ENCODE measurements at regions not wholly inside any gene's neighbourhood (a gene's known extent, or its start where the extent isn't known, plus 50 kb on each side); places are given as distances from the start of the nearest gene placed in this dataset.
A peak's percentile ranks its signal among the peaks of the same experiment; 100 is the strongest.

GRCh38 chr6:139533573-139534471 lies 159.4 kb upstream of the CITED2 start (continued):
- TF ChIP-seq BCLAF1 (IDR thresholded peaks at IDR 0.05; ENCODE audit: borderline replicate concordance in 1 of 2, control insufficient read depth in 1 of 2, low read depth in 2 of 2, low read length in 1 of 2) (0 out of 4 replicates have a peak, but pooled peaks of 1 of the 2 experiments have one; percentile 36), ZBTB17 (CRISPR knock-in tag; IDR thresholded peaks at IDR 0.05) (no peak), POLR2A (conservative IDR thresholded peaks at IDR 0.05) (no peak; the same call in 1 of the 2 replicates), TCF7 (IDR thresholded peaks at IDR 0.05; ENCODE audit: borderline replicate concordance) (no peak), TBL1XR1 (IDR thresholded peaks at IDR 0.05; ENCODE audit: low read length in 2 of 2) (no peak; a peak in 1 of 4 replicates), SPI1 (IDR thresholded peaks at IDR 0.05; ENCODE audit: borderline replicate concordance, low read depth, low read length) (no peak), PTBP1 (IDR thresholded peaks at IDR 0.05; ENCODE audit: low read depth, low read length) (no peak), POLR2AphosphoS5 (IDR thresholded peaks at IDR 0.05; ENCODE audit: control insufficient read depth, insufficient read depth, low read depth, low read length) (peak; percentile 81), ZNF121 (CRISPR knock-in tag; conservative IDR thresholded peaks at IDR 0.05) (no peak), PHF8 (IDR thresholded peaks at IDR 0.05; ENCODE audit: borderline replicate concordance, low read length) (peak; percentile 10; the same call in 1 of the 2 replicates), NFRKB (IDR thresholded peaks at IDR 0.05; ENCODE audit: low read depth) (peak; percentile 62; the same call in 1 of the 2 replicates), ZNF146 (CRISPR knock-in tag; IDR thresholded peaks at IDR 0.05; ENCODE audit: unreplicated experiment) (no peak), ZBTB2 (IDR thresholded peaks at IDR 0.05) (0 out of 2 replicates have a peak, but pooled peaks have one; percentile 62), RAD21 (CRISPR knock-in tag; conservative IDR thresholded peaks at IDR 0.05 in 1 of 2, IDR thresholded peaks at IDR 0.05 in 1 of 2) (peak in 1 of 2 experiments; percentile 20; a peak in 1 of 4 replicates), HNRNPH1 (optimal IDR thresholded peaks at IDR 0.05; ENCODE audit: low read depth, low read length) (no peak), ZNF23 (CRISPR knock-in tag; IDR thresholded peaks at IDR 0.05) (no peak), ETV5 (CRISPR knock-in tag; IDR thresholded peaks at IDR 0.05; ENCODE audit: low read depth) (no peak), ZNF384 (IDR thresholded peaks at IDR 0.05; ENCODE audit: low read depth, low read length) (peak; percentile 60; the same call in 1 of the 2 replicates), KDM1A (IDR thresholded peaks at IDR 0.05) (no peak; a peak in 1 of 4 replicates), MCM5 (IDR thresholded peaks at IDR 0.05; ENCODE audit: low read depth) (no peak), MTA2 (IDR thresholded peaks at IDR 0.05; ENCODE audit: low read depth) (peak; percentile 62)

Data from K562 (cell line).